Left renal pelvis (tissue), 4 donors: ENCODE measurements at regions not wholly inside any gene's neighbourhood (a gene's known extent, or its start where the extent isn't known, plus 50 kb on each side); places are given as distances from the start of the nearest gene placed in this dataset.

Experiments
- DNase-seq, 4 donors: peaks; one replicate each; pipeline ENCODE4 v3.0.0-alpha.2; 2013; ENCODE audit warnings: low read depth in 4 of 4, low spot score in 3 of 4

GRCh38 chr13:30128095-30128494 is 179.3 kb downstream of the KATNAL1 start:
- no peak for DNase-seq

GRCh38 chr13:30126903-30127428 is 180.4 kb downstream of the KATNAL1 start:
- DNase-seq, result no peak

- DNase-seq, result no peak
These were observed 181.8 kb downstream of the KATNAL1 start for GRCh38 chr13:30125422-30126073.

- no peak for DNase-seq
These were observed 183.1 kb downstream of the KATNAL1 start for GRCh38 chr13:30124131-30124768.

GRCh38 chr13:30123575-30123974 is 183.8 kb downstream of the KATNAL1 start:
- DNase-seq, result no peak

- no peak for DNase-seq
These were observed 185.7 kb downstream of the KATNAL1 start for GRCh38 chr13:30121666-30122065.

GRCh38 chr13:30121244-30121643 is 186.1 kb downstream of the KATNAL1 start:
- DNase-seq, result no peak

GRCh38 chr13:30120133-30120822 is 187.1 kb downstream of the KATNAL1 start:
- DNase-seq, result no peak

- no peak for DNase-seq
These were observed 187.9 kb downstream of the KATNAL1 start for GRCh38 chr13:30119476-30119875.

- DNase-seq, result no peak
These were observed 191.0 kb downstream of the KATNAL1 start for GRCh38 chr13:30116379-30116778.

- DNase-seq, result no peak
These were observed 192.1 kb downstream of the KATNAL1 start for GRCh38 chr13:30115257-30115600.

GRCh38 chr13:30114571-30115256 is 192.6 kb downstream of the KATNAL1 start:
- peak; percentile 71 to 79 (median 74) for DNase-seq

GRCh38 chr13:30113983-30114570 is 193.3 kb downstream of the KATNAL1 start:
- no peak for DNase-seq

GRCh38 chr13:30113551-30113950 is 193.8 kb downstream of the KATNAL1 start:
- no peak for DNase-seq

- DNase-seq, result peak in 1 of 4 donors; percentile 77
These were observed 194.5 kb downstream of the KATNAL1 start for GRCh38 chr13:30112602-30113435.

- no peak for DNase-seq
These were observed 195.5 kb downstream of the KATNAL1 start for GRCh38 chr13:30111810-30112209.

GRCh38 chr13:30110301-30111070 is 196.9 kb downstream of the KATNAL1 start:
- DNase-seq, result no peak

- DNase-seq, result no peak
These were observed 197.7 kb downstream of the KATNAL1 start for GRCh38 chr13:30109471-30110135.

- peak in 1 of 4 donors; percentile 44 for DNase-seq
These were observed 198.5 kb downstream of the KATNAL1 start for GRCh38 chr13:30108913-30109237.
